Thyroid gland (tissue), 4 donors: ENCODE measurements at regions not wholly inside any gene's neighbourhood (a gene's known extent, or its start where the extent isn't known, plus 50 kb on each side); places are given as distances from the start of the nearest gene placed in this dataset.

Source experiments
- POLR2A ChIP-seq, 2 donors: fragments of 450-650 bp; IDR thresholded peaks; one replicate each; pipeline ENCODE4 v1.6.1; 2017; ENCODE audit warnings: antibody characterized with exemption in 2 of 2, mild to moderate bottlenecking in 2 of 2, moderate library complexity in 1 of 2
- TF ChIP-seq, protein P1 (sequence below), 6 experiments: fragments of 200-600 bp in 3 of 6; fragments of 450-650 bp in 3 of 6; sonication (generic) in 3 of 6; IDR thresholded peaks; one replicate each; pipeline ENCODE4 v1.5.1; 2016 to 2019; ENCODE audit warnings: antibody characterized with exemption in 6 of 6, mild to moderate bottlenecking in 2 of 6, inconsistent platforms in 1 of 6, moderate library complexity in 1 of 6

DNA sequence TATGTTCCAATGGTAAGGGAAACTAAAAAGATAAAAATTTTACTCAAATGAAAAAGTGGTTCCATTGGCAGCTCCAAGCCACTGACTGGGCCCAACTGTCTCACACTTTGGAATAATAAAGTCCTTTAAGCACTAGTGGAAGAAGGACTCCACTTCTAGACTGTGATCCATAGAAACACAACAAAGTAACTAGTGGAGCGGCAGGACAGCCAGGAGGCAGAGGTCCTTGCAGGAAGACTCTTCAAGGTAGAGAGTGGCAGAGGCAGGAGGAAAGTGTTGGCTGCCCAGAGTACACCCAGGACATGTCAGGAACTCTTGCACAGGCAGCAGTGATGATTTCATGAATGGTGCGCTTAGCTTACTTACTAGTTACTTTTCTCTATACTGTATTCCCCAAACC lies 65.0 kb upstream of the CCN6 start:
- TF ChIP-seq, protein P1, sequence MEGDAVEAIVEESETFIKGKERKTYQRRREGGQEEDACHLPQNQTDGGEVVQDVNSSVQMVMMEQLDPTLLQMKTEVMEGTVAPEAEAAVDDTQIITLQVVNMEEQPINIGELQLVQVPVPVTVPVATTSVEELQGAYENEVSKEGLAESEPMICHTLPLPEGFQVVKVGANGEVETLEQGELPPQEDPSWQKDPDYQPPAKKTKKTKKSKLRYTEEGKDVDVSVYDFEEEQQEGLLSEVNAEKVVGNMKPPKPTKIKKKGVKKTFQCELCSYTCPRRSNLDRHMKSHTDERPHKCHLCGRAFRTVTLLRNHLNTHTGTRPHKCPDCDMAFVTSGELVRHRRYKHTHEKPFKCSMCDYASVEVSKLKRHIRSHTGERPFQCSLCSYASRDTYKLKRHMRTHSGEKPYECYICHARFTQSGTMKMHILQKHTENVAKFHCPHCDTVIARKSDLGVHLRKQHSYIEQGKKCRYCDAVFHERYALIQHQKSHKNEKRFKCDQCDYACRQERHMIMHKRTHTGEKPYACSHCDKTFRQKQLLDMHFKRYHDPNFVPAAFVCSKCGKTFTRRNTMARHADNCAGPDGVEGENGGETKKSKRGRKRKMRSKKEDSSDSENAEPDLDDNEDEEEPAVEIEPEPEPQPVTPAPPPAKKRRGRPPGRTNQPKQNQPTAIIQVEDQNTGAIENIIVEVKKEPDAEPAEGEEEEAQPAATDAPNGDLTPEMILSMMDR (IDR thresholded peaks at IDR 0.05) = no peak
- no peak for TF ChIP-seq POLR2A (IDR thresholded peaks at IDR 0.05)
